ENCODE measurements at regions not wholly inside any gene's neighbourhood (a gene's known extent, or its start where the extent isn't known, plus 50 kb on each side); places are given as distances from the start of the nearest gene placed in this dataset.

GRCh38 chr4:181775298-181775697, 467.9 kb upstream of the TENM3 start:
- H3K4me3 ChIP-seq (ENCODE audit: insufficient read length, low read depth): no peak overlapping the region
- H3K36me3 ChIP-seq (ENCODE audit: insufficient read depth, insufficient read length, low read length): no peaks in the 10 kb centered on the region
- no peak for DNase-seq (ENCODE audit: low read depth, low spot score)

GRCh38 chr4:181776264-181777054, 466.7 kb upstream of the TENM3 start:
- Histone ChIP-seq H3K4me1 (ENCODE audit: insufficient read depth, insufficient read length) (no peaks in the 10 kb centered on the region), H3K9ac (ENCODE audit: insufficient read length, low read depth) (no peak overlapping the region), H3K4me3 (ENCODE audit: insufficient read length, low read depth) (no peak overlapping the region), H3K9me3 (ENCODE audit: insufficient read depth, low read length) (no peaks in the 10 kb centered on the region; the same call in 1 of the 2 replicates), H3K27me3 (ENCODE audit: insufficient read depth, insufficient read length) (no peaks in the 10 kb centered on the region), H3K36me3 (ENCODE audit: insufficient read depth, insufficient read length, low read length) (no peaks in the 10 kb centered on the region)
- no peak for DNase-seq (ENCODE audit: low read depth, low spot score)
- TF ChIP-seq ZNF274 (IDR thresholded peaks at IDR 0.05; ENCODE audit: low read depth, low read length): no peak
- TF ChIP-seq YY1 (IDR thresholded peaks at IDR 0.05; ENCODE audit: insufficient read depth, insufficient read length): no peak
- no peak for TF ChIP-seq SUZ12 (IDR thresholded peaks at IDR 0.05; ENCODE audit: extremely low read depth, insufficient read depth, insufficient read length)

More at GRCh38 chr4:181775298-181775697, 467.9 kb upstream of the TENM3 start:
- H3K9me3 ChIP-seq (ENCODE audit: insufficient read depth, low read length): no peaks in the 10 kb centered on the region; the same call in 1 of the 2 replicates
- TF ChIP-seq SUZ12 (IDR thresholded peaks at IDR 0.05; ENCODE audit: extremely low read depth, insufficient read depth, insufficient read length): no peak
- H3K9ac ChIP-seq (ENCODE audit: insufficient read length, low read depth): no peak overlapping the region
- no peaks in the 10 kb centered on the region for H3K27me3 ChIP-seq (ENCODE audit: insufficient read depth, insufficient read length)
- H3K4me1 ChIP-seq (ENCODE audit: insufficient read depth, insufficient read length): no peaks in the 10 kb centered on the region

GRCh38 chr4:181777518-181777917, 465.7 kb upstream of the TENM3 start:
- no peaks in the 10 kb centered on the region for H3K36me3 ChIP-seq (ENCODE audit: insufficient read depth, insufficient read length, low read length)
- H3K9ac ChIP-seq (ENCODE audit: insufficient read length, low read depth): no peak overlapping the region
- DNase-seq (ENCODE audit: low read depth, low spot score): no peak
- no peaks in the 10 kb centered on the region for H3K27me3 ChIP-seq (ENCODE audit: insufficient read depth, insufficient read length)
- no peak overlapping the region for H3K4me3 ChIP-seq (ENCODE audit: insufficient read length, low read depth)
- TF ChIP-seq ZNF274 (IDR thresholded peaks at IDR 0.05; ENCODE audit: low read depth, low read length): no peak
- no peak for TF ChIP-seq YY1 (IDR thresholded peaks at IDR 0.05; ENCODE audit: insufficient read depth, insufficient read length)
- no peaks in the 10 kb centered on the region; the same call in 1 of the 2 replicates for H3K9me3 ChIP-seq (ENCODE audit: insufficient read depth, low read length)
- no peaks in the 10 kb centered on the region for H3K4me1 ChIP-seq (ENCODE audit: insufficient read depth, insufficient read length)

GRCh38 chr4:181784881-181785280, 458.3 kb upstream of the TENM3 start:
- DNase-seq (ENCODE audit: low read depth, low spot score): no peak
- Histone ChIP-seq H3K27me3 (ENCODE audit: insufficient read depth, insufficient read length) (no peaks in the 10 kb centered on the region), H3K9me3 (ENCODE audit: insufficient read depth, low read length) (no peaks in the 10 kb centered on the region), H3K9ac (ENCODE audit: insufficient read length, low read depth) (no peak overlapping the region), H3K4me3 (ENCODE audit: insufficient read length, low read depth) (no peak overlapping the region), H3K36me3 (ENCODE audit: insufficient read depth, insufficient read length, low read length) (no peaks in the 10 kb centered on the region), H3K4me1 (ENCODE audit: insufficient read depth, insufficient read length) (no peaks in the 10 kb centered on the region)
- TF ChIP-seq ZNF274 (IDR thresholded peaks at IDR 0.05; ENCODE audit: low read depth, low read length) (no peak), YY1 (IDR thresholded peaks at IDR 0.05; ENCODE audit: insufficient read depth, insufficient read length) (no peak), SUZ12 (IDR thresholded peaks at IDR 0.05; ENCODE audit: extremely low read depth, insufficient read depth, insufficient read length) (no peak)

GRCh38 chr4:181792641-181793040, 450.6 kb upstream of the TENM3 start:
- no peaks in the 10 kb centered on the region for H3K36me3 ChIP-seq (ENCODE audit: insufficient read depth, insufficient read length, low read length)
- peaks cover 6% of the 10 kb centered on the region; the same call in 1 of the 2 replicates for H3K9me3 ChIP-seq (ENCODE audit: insufficient read depth, low read length)
- no peaks in the 10 kb centered on the region for H3K4me1 ChIP-seq (ENCODE audit: insufficient read depth, insufficient read length)
- TF ChIP-seq SUZ12 (IDR thresholded peaks at IDR 0.05; ENCODE audit: extremely low read depth, insufficient read depth, insufficient read length) (no peak), YY1 (IDR thresholded peaks at IDR 0.05; ENCODE audit: insufficient read depth, insufficient read length) (no peak), ZNF274 (IDR thresholded peaks at IDR 0.05; ENCODE audit: low read depth, low read length) (no peak)
- DNase-seq (ENCODE audit: low read depth, low spot score): no peak
- no peaks in the 10 kb centered on the region for H3K27me3 ChIP-seq (ENCODE audit: insufficient read depth, insufficient read length)
- no peak overlapping the region for H3K4me3 ChIP-seq (ENCODE audit: insufficient read length, low read depth)
- H3K9ac ChIP-seq (ENCODE audit: insufficient read length, low read depth): no peak overlapping the region

- Histone ChIP-seq H3K9ac (ENCODE audit: insufficient read length, low read depth) (no peak overlapping the region), H3K27me3 (ENCODE audit: insufficient read depth, insufficient read length) (no peaks in the 10 kb centered on the region), H3K9me3 (ENCODE audit: insufficient read depth, low read length) (peaks cover 6% of the 10 kb centered on the region; the same call in 1 of the 2 replicates), H3K4me3 (ENCODE audit: insufficient read length, low read depth) (no peak overlapping the region), H3K4me1 (ENCODE audit: insufficient read depth, insufficient read length) (no peaks in the 10 kb centered on the region), H3K36me3 (ENCODE audit: insufficient read depth, insufficient read length, low read length) (no peaks in the 10 kb centered on the region)
- TF ChIP-seq YY1 (IDR thresholded peaks at IDR 0.05; ENCODE audit: insufficient read depth, insufficient read length) (no peak), ZNF274 (IDR thresholded peaks at IDR 0.05; ENCODE audit: low read depth, low read length) (no peak), SUZ12 (IDR thresholded peaks at IDR 0.05; ENCODE audit: extremely low read depth, insufficient read depth, insufficient read length) (no peak)
- DNase-seq (ENCODE audit: low read depth, low spot score): no peak
These were observed 450.1 kb upstream of the TENM3 start for GRCh38 chr4:181793096-181793495.

GRCh38 chr4:181796502-181796901, 446.7 kb upstream of the TENM3 start:
- no peak overlapping the region for H3K4me3 ChIP-seq (ENCODE audit: insufficient read length, low read depth)
- no peak for TF ChIP-seq YY1 (IDR thresholded peaks at IDR 0.05; ENCODE audit: insufficient read depth, insufficient read length)
- no peak for DNase-seq (ENCODE audit: low read depth, low spot score)
- H3K4me1 ChIP-seq (ENCODE audit: insufficient read depth, insufficient read length): no peaks in the 10 kb centered on the region
- H3K9ac ChIP-seq (ENCODE audit: insufficient read length, low read depth): no peak overlapping the region
- no peaks in the 10 kb centered on the region for H3K27me3 ChIP-seq (ENCODE audit: insufficient read depth, insufficient read length)
- no peaks in the 10 kb centered on the region for H3K36me3 ChIP-seq (ENCODE audit: insufficient read depth, insufficient read length, low read length)
- H3K9me3 ChIP-seq (ENCODE audit: insufficient read depth, low read length): peaks cover 6% of the 10 kb centered on the region; the same call in 1 of the 2 replicates

Measured in NT2/D1 (cell line).